GM12873 (cell line): ENCODE measurements at regions not wholly inside any gene's neighbourhood (a gene's known extent, or its start where the extent isn't known, plus 50 kb on each side); places are given as distances from the start of the nearest gene placed in this dataset.

Experiments used
- CTCF ChIP-seq: IDR thresholded peaks from 2 replicates; pipeline ENCODE4 v1.5.1; 2012; ENCODE audit warnings: low read depth, mild to moderate bottlenecking, moderate library complexity, low read length, control low read depth; ENCODE audit not compliant: insufficient read depth; ENCODE audit errors: missing control alignments

- no peak for TF ChIP-seq CTCF
Measured at GRCh38 chr2:107197594-107198294, 311.8 kb upstream of the ST6GAL2 start.

GRCh38 chr2:107202962-107203591 lies 317.1 kb upstream of the ST6GAL2 start:
- TF ChIP-seq CTCF: no peak

- no peak for TF ChIP-seq CTCF
Measured at GRCh38 chr2:107215401-107216350, 329.7 kb upstream of the ST6GAL2 start.

GRCh38 chr2:107218208-107218607 lies 332.2 kb upstream of the ST6GAL2 start:
- no peak for TF ChIP-seq CTCF

GRCh38 chr2:107222466-107222865 lies 336.5 kb upstream of the ST6GAL2 start:
- no peak for TF ChIP-seq CTCF

GRCh38 chr2:107235491-107236254 lies 349.7 kb upstream of the ST6GAL2 start:
- no peak for TF ChIP-seq CTCF
